AG04450 (cell line): ENCODE measurements at regions not wholly inside any gene's neighbourhood (a gene's known extent, or its start where the extent isn't known, plus 50 kb on each side); places are given as distances from the start of the nearest gene placed in this dataset.

ENCODE experiments used
- CTCF ChIA-PET: fragments of 300-600, 350-600 bp; formaldehyde crosslinking; extraction: SDS; loops from one replicate; lab custom pipeline; 2022; ENCODE audit warnings: antibody characterized with exemption, inconsistent platforms; lab: Charles Lee
- POLR2A ChIA-PET: fragments of 350-600 bp; formaldehyde crosslinking; extraction: SDS; loops from one replicate; lab custom pipeline; 2021; ENCODE audit warnings: antibody characterized with exemption, inconsistent platforms; lab: Yijun Ruan, JAX
- DNase-seq: peaks from one replicate; pipeline ENCODE4 v3.0.0-alpha.2; 2011; ENCODE audit warnings: low read depth, low spot score
- H3K27ac ChIP-seq: one replicate; pipeline ENCODE4 v1.5.1; 2012; ENCODE audit warnings: low read depth, low read length, control low read depth
- H3K27me3 ChIP-seq: one replicate; pipeline ENCODE4 v1.6.0; 2012; ENCODE audit warnings: low read length; ENCODE audit not compliant: control insufficient read depth, insufficient read depth
- H3K4me3 ChIP-seq: 2 replicates; pipeline ENCODE4 v1.5.1; 2011; ENCODE audit warnings: mild to moderate bottlenecking, low read depth, low read length, control low read depth
- H3K9me3 ChIP-seq: 2 replicates; pipeline ENCODE4 v1.5.1; 2012; ENCODE audit warnings: low read length; ENCODE audit not compliant: control insufficient read depth, insufficient read depth
- CTCF ChIP-seq: IDR thresholded peaks from 2 replicates; pipeline ENCODE4 v1.5.1; 2011; ENCODE audit warnings: low read depth, low read length, control low read depth, inconsistent platforms

GRCh38 chr5:18321262-18321942 is 687.1 kb downstream of the TAF11L14 start:
- CTCF ChIA-PET, result no interaction called here
- no peak for TF ChIP-seq CTCF
- POLR2A ChIA-PET, result no interaction called here
- H3K27ac ChIP-seq, result no peak overlapping the region
- H3K27me3 ChIP-seq, result no peaks in the 10 kb centered on the region
- H3K4me3 ChIP-seq, result no peak overlapping the region
- no peaks in the 10 kb centered on the region for H3K9me3 ChIP-seq
- DNase-seq, result no peak

GRCh38 chr5:18323891-18324290 is 689.6 kb downstream of the TAF11L14 start:
- H3K27ac ChIP-seq, result no peak overlapping the region
- no peaks in the 10 kb centered on the region for H3K27me3 ChIP-seq
- no peaks in the 10 kb centered on the region for H3K9me3 ChIP-seq
- no peak for TF ChIP-seq CTCF
- ChIA-PET POLR2A (no interaction called here), CTCF (no interaction called here)
- no peak for DNase-seq
- no peak overlapping the region for H3K4me3 ChIP-seq

GRCh38 chr5:18325431-18325830 is 691.2 kb downstream of the TAF11L14 start:
- Histone ChIP-seq H3K4me3 (no peak overlapping the region), H3K27me3 (no peaks in the 10 kb centered on the region), H3K9me3 (no peaks in the 10 kb centered on the region), H3K27ac (no peak overlapping the region)
- CTCF ChIA-PET, result no interaction called here
- no peak for TF ChIP-seq CTCF
- DNase-seq, result no peak
- POLR2A ChIA-PET, result no interaction called here

GRCh38 chr5:18329328-18329727 is 695.1 kb downstream of the TAF11L14 start:
- Histone ChIP-seq H3K27ac (no peak overlapping the region), H3K27me3 (no peaks in the 10 kb centered on the region), H3K4me3 (no peak overlapping the region), H3K9me3 (no peaks in the 10 kb centered on the region)
- TF ChIP-seq CTCF, result no peak
- DNase-seq, result no peak
- POLR2A ChIA-PET, result no interaction called here
- CTCF ChIA-PET, result interaction anchor here (1.0 kb wide), 1 partner anchor 1113 kb away, joined by 4 read pairs; no protein-coding TSS in a partner anchor

- ChIA-PET POLR2A (no interaction called here), CTCF (no interaction called here)
- TF ChIP-seq CTCF, result no peak
- no peaks in the 10 kb centered on the region for H3K9me3 ChIP-seq
- H3K27me3 ChIP-seq, result no peaks in the 10 kb centered on the region
- DNase-seq, result no peak
- H3K4me3 ChIP-seq, result no peak overlapping the region
- H3K27ac ChIP-seq, result no peak overlapping the region
Observed at GRCh38 chr5:18333841-18334240, 699.6 kb downstream of the TAF11L14 start.
